ENCODE measurements at regions not wholly inside any gene's neighbourhood (a gene's known extent, or its start where the extent isn't known, plus 50 kb on each side); places are given as distances from the start of the nearest gene placed in this dataset.

GRCh38 chr4:8938623-8939022 lies 67.0 kb upstream of the HMX1 start:
- H3K9me3 Mint-ChIP-seq: peaks cover 4% of the 10 kb centered on the region
- ChIA-PET POLR2A (no interaction called here), CTCF (interaction anchor here (0.6 to 1.2 kb wide), 2 partner anchors 21 to 747 kb away, joined by 3 read pairs; no protein-coding TSS in a partner anchor)
- no peak for DNase-seq
- no peak overlapping the region for H3K27ac Mint-ChIP-seq
- H3K27me3 Mint-ChIP-seq: no peaks in the 10 kb centered on the region
- TF ChIP-seq, protein P1, sequence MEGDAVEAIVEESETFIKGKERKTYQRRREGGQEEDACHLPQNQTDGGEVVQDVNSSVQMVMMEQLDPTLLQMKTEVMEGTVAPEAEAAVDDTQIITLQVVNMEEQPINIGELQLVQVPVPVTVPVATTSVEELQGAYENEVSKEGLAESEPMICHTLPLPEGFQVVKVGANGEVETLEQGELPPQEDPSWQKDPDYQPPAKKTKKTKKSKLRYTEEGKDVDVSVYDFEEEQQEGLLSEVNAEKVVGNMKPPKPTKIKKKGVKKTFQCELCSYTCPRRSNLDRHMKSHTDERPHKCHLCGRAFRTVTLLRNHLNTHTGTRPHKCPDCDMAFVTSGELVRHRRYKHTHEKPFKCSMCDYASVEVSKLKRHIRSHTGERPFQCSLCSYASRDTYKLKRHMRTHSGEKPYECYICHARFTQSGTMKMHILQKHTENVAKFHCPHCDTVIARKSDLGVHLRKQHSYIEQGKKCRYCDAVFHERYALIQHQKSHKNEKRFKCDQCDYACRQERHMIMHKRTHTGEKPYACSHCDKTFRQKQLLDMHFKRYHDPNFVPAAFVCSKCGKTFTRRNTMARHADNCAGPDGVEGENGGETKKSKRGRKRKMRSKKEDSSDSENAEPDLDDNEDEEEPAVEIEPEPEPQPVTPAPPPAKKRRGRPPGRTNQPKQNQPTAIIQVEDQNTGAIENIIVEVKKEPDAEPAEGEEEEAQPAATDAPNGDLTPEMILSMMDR (IDR thresholded peaks at IDR 0.05): no peak
- intact Hi-C loops (cut with micrococcal nuclease): no loop called here
- no peaks in the 10 kb centered on the region for H3K4me1 Mint-ChIP-seq (ENCODE audit: low read depth)
- H3K36me3 Mint-ChIP-seq (ENCODE audit: low read depth): no peaks in the 10 kb centered on the region
- no peak overlapping the region for H3K4me3 Mint-ChIP-seq
- no peak for ATAC-seq

GRCh38 chr4:8938137-8938536 lies 66.5 kb upstream of the HMX1 start:
- DNase-seq: no peak
- Mint-ChIP-seq H3K4me3 (no peak overlapping the region), H3K9me3 (peaks cover 4% of the 10 kb centered on the region)

GRCh38 chr4:8932884-8933283 lies 61.2 kb upstream of the HMX1 start:
- intact Hi-C loops (cut with micrococcal nuclease): no loop called here
- H3K36me3 Mint-ChIP-seq (ENCODE audit: low read depth): no peaks in the 10 kb centered on the region
- TF ChIP-seq, protein P1 (IDR thresholded peaks at IDR 0.05): no peak

More at GRCh38 chr4:8938137-8938536, 66.5 kb upstream of the HMX1 start:
- no peak overlapping the region for H3K27ac Mint-ChIP-seq
- intact Hi-C loops (cut with micrococcal nuclease): no loop called here
- ChIA-PET CTCF (interaction anchor here (1.2 kb wide), 1 partner anchor 20 kb away, joined by 3 read pairs; no protein-coding TSS in a partner anchor), POLR2A (no interaction called here)
- no peaks in the 10 kb centered on the region for H3K27me3 Mint-ChIP-seq
- no peaks in the 10 kb centered on the region for H3K4me1 Mint-ChIP-seq (ENCODE audit: low read depth)
- no peak for ATAC-seq
- H3K36me3 Mint-ChIP-seq (ENCODE audit: low read depth): no peaks in the 10 kb centered on the region
- TF ChIP-seq, protein P1 (IDR thresholded peaks at IDR 0.05): no peak

DNA sequence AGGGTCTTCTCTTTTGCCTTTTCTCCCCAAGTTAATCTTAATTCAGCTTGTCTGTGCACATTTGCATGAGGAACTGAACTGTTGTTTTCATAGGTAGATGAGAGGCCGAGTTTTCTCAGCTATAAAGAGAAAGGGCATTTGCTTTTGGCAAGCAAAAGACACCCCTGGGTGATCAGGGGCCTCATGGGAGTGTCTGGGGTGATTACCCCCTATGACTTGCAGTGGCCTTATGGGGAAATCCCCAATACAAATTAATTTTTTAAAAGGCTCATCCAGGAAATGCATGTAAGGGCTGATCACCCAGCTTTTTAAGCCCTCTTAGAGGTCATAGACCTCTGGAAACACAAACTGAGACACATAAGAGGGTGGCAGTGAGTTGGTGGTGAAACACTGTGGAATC lies 56.4 kb upstream of the HMX1 start:
- Mint-ChIP-seq H3K4me1 (ENCODE audit: low read depth) (no peaks in the 10 kb centered on the region), H3K36me3 (ENCODE audit: low read depth) (no peaks in the 10 kb centered on the region), H3K4me3 (no peak overlapping the region), H3K27me3 (peaks cover 6% of the 10 kb centered on the region), H3K9me3 (peaks cover 11% of the 10 kb centered on the region), H3K27ac (no peak overlapping the region)
- intact Hi-C loops (cut with micrococcal nuclease): no loop called here
- TF ChIP-seq, protein P1 (IDR thresholded peaks at IDR 0.05): no peak
- ATAC-seq: no peak
- no peak for DNase-seq
- POLR2A ChIA-PET: interaction anchor here (0.8 kb wide), 1 partner anchor 22 kb away, joined by 3 read pairs; no protein-coding TSS in a partner anchor
- CTCF ChIA-PET: no interaction called here

More at GRCh38 chr4:8932884-8933283, 61.2 kb upstream of the HMX1 start:
- ChIA-PET POLR2A (no interaction called here), CTCF (no interaction called here)
- H3K9me3 Mint-ChIP-seq: peaks cover 4% of the 10 kb centered on the region
- peaks cover 2% of the 10 kb centered on the region for H3K27me3 Mint-ChIP-seq
- DNase-seq: no peak
- H3K27ac Mint-ChIP-seq: no peak overlapping the region
- no peak overlapping the region for H3K4me3 Mint-ChIP-seq
- no peak for ATAC-seq
- no peaks in the 10 kb centered on the region for H3K4me1 Mint-ChIP-seq (ENCODE audit: low read depth)

GRCh38 chr4:8922481-8922880 lies 50.8 kb upstream of the HMX1 start:
- H3K4me3 Mint-ChIP-seq: no peak overlapping the region
- H3K36me3 Mint-ChIP-seq (ENCODE audit: low read depth): no peaks in the 10 kb centered on the region
- H3K27ac Mint-ChIP-seq: no peak overlapping the region
- TF ChIP-seq, protein P1 (IDR thresholded peaks at IDR 0.05): no peak
- ATAC-seq: no peak
- H3K27me3 Mint-ChIP-seq: peaks cover 5% of the 10 kb centered on the region
- ChIA-PET CTCF (interaction anchor here (1.7 kb wide), 1 partner anchor 315 kb away, joined by 4 read pairs; no protein-coding TSS in a partner anchor), POLR2A (no interaction called here)
- no peaks in the 10 kb centered on the region for H3K4me1 Mint-ChIP-seq (ENCODE audit: low read depth)
- no peak for DNase-seq
- peaks cover 14% of the 10 kb centered on the region for H3K9me3 Mint-ChIP-seq
- intact Hi-C loops (cut with micrococcal nuclease): no loop called here
